GM21619 (cell line): ENCODE measurements at regions not wholly inside any gene's neighbourhood (a gene's known extent, or its start where the extent isn't known, plus 50 kb on each side); places are given as distances from the start of the nearest gene placed in this dataset.

Experiments used
- ATAC-seq: cut with Tn5 transposase; IDR thresholded peaks from one replicate; pipeline ENCODE4 v1.9.1; 2021; ENCODE audit not compliant: unreplicated experiment

DNA sequence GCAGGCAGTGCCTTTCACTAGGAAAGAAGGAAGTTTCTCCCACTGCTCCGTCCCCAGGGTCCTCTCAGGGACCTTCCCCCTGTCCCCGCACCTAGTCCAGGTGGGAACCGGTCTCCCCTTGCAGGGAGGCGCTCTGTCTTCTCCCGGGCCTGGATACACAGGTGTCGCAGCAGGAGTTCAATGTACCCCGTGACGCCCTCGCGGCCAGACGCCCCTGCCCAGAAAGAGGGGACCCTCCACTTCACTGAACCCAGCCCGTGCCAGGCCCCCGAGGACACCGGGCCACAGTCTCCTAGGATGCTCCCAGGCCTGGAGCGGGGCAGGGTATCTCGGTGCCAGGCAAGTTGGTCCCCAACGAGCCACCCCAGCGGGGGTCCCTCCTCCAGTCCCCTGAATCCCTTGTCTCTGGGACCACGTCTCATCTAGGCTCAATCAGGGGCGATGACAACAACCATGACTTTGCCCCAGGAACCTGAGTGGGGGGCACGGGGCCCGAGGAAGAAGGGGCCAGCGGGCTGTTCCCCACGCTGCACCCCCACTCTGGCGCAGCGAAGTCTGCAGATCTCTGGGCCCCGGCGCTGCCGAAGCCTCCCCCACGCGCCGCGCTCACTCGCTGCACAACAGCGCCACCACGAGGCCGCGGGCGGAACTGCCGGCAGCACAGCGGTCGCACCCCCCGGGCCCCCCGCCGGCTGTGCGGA lies 103.0 kb downstream of the EDN3 start:
- ATAC-seq = no peak

DNA sequence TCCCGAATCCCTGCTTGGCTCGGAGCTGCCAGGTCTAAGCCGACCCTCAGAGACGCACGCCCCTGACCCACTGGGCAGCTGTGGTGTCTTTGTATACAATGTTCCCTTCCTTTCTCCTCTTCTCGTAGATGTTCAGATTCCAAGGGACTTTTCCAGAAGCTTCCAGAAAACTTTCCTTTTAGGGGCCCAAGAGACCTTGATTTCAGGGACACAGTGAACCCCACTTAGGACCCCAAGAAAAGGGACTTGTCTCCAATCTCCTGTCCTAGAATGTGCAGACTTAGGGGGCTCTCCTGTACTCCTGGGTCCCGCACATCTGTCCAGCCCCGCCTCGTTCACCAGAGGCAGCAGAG lies 103.5 kb downstream of the EDN3 start:
- ATAC-seq = no peak

DNA sequence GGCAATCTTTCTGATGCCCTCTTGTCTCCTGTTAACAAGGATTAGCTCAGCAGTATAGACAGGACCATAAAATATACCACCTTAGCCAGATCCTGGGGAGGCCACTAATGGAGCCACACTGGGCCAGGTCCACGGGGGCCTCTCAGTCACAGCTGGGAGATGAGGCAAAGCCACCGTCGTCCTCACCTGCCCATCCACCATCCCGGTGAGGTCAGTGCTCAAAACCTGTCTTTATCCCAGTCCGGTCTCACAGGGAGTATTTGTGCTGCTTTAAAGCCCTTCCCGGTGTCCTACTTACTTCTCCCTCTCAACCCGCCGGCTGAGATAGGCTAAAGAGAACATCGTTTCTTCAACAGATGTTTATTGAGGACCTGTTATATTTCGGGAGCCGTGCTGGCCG lies 104.3 kb downstream of the EDN3 start:
- no peak for ATAC-seq

DNA sequence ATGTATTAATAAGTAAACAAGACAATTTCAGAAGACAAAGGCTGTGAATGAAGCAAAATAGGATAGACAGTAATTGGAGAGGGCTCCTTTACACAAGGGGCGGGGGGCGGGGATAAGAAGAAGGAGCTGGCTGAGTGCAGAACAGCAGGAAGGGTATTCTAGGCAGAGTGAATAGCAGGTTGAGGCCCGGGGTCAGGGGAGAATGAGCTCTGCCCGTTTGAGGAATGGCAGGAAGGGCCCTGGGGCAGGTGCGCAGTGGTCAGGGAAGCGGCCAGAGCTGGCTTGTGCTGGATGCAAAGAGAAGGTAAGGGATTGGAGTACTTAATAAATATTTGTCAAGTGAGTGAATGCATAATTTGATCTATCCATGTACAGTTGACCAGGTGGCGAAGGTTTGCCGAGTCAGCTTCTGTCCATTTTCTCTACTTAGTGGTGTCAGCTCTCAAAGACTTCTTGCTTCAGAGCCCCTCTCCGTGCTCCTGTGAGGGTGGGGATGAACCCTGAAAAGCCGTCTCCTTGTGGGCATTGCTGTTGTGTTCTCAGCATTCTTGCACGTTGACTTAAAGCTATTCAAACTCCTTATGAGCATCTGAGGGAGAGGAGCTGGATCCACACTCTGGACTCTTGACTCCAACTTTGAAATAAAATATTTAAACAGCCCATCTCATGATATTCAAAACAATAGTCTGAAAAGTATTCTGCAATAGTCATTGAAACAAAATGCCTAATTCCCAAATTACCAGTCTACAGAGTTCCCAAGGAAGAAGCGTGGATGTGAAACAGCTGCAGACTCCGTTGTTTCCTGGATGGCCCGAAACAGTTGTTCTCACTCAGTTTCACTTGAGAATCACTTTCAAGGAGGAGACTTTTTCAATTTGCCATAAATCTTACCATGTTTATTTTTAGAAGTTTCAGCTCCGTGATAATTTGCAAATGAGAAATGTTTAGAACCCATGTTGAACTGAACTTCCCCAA lies 105.1 kb downstream of the EDN3 start:
- no peak for ATAC-seq

DNA sequence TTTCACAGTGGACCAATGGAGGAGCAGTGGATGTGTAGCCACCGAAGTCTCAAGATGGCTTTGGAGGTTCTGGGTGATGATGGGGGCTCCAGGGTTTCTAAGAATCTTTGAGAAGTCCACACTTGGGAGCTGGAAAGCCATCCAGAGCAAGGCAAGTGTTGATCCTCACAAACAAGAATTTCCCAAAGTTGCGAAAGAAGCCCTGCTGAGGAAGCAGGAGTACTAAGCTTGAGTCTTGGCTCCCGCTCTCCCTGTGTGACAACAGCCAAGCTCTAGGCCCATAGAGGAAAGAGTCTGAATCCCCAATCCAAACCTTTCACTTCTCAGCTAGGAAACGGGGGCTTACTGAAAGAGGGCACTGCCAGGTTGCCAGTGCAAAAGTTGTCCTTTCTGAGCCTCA lies 106.0 kb downstream of the EDN3 start:
- no peak for ATAC-seq

DNA sequence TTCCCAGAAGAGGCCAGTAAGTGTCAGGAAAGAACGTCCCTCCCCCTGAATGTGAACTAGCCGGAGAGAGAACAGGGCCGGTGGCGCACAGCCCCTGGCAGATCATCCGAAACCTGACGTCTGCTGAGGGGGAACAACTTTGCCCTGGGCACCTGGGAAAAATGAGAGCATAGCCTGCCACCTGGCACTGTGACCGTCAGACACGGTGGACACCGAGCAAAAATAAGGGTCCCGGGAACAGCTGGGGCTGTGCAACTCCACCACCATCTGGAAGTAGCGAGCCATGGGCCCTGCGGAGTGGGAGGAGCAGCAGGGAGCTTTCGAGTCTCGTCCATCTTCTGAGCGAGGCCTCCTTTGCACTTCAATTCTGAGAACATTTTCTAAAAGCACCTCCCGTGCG lies 110.8 kb downstream of the EDN3 start:
- no peak for ATAC-seq

DNA sequence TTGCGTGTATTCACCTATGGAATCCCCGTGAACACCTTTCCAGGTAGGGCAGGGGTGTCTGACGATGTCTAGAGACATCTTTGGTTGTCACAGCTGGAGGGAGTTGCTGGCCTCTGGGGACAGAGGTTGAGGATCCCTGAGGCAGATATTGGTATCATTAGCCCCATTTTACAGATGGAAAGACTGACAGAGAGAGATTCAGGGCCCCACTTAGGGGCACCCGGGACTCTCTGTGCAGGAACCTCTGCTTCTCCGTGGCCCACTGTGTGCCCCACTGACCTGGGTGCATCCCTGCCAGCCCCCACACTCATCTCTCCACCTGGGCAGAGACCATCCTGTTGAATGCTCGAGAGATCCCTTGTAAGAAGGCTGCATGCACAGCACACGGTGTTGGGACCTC lies 111.2 kb downstream of the EDN3 start:
- no peak for ATAC-seq

DNA sequence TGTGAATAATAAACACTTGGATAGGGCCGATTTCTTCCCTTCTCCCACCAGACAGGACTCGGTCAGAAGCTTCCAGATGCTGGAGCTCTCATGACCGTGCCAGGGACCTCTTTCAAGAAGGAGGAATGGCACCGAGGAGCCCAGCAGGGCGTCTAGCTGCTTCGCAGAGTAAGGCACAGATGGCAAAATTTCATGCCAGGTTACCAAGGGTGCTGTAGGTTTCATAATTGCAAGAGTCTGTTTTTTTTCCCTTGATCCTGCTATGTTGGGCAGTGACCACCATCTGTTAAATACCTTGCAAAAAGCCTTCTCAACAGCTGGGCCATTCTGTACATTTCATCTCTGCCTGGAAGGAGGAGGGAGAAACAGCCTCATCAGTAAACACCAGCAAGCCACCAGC lies 111.8 kb downstream of the EDN3 start:
- no peak for ATAC-seq

DNA sequence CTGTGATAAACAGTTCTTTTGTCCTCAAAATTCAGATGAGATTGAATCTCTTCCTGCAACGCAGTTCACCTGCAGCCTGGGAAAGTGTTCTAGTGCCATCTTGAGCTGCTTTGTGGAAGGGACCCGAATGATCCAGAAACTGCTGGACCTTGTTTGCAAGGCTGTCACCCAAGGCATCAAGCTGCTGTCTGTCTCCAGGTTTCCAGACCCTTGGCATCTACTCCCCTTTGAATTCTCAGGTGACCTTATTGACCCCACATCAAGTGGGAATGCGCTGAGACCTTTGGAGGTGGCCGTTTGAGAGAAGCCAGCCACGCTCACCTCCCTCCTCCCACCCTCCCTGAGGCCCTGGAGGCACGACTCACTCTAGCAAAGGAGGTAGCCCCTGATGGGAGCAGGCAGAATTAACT lies 112.5 kb downstream of the EDN3 start:
- ATAC-seq = no peak

DNA sequence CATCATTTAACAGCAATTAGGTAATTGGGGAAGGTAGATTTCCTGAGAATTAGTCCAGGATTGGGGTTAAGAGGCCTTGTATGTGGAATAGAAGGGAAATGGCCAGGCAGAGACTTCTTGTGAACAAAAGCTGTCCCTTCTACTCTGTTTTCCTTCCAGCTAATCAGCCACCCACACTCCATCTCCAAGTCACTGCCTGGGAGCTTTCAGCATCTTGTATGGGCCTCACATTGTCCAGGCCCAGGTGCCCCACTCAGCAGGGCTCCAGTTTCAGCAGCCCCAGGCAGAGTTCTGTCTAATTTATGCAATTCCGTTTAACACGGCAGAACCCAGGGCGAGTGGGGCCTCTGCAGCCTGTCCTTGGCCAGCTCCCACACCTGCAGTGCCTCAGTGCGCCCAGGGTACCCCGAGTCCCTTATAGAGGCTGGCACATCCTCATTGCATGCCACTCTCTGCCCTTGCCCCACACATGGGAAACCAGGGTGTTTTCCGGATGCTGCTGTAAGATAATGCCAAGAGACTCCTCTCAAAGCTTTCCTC lies 113.0 kb downstream of the EDN3 start:
- no peak for ATAC-seq

DNA sequence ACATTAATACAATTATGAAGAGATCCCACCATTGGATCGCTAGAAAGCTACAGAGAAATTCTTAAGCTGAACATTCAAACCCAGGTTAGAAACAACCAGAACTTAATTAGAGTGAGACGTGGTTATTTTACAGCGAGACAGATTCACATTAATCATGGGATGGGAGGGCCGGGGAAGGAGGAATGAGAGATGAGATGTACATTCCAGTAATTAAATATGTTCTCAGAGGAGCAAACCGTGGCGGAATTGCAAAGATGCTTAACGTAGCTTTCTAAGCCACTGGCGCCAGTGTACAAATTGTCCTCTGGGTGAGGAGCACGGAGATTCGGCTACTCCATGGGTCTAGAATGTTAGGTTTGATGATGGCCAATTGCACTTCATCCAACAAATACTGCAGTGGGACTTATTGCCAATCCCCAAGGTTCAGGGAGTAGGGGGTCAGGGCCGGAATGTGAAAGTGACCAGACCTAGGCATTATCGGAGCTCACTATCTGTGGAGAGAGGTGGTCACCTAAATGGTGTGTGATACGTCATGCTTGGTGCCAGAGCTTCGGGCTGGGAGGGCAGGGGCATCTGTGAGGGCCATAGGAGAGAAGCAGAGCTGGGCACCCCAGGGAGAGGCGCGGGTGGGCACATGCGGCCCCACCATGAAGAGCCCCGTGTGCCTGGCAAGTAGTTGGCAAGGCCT lies 114.7 kb downstream of the EDN3 start:
- no peak for ATAC-seq

DNA sequence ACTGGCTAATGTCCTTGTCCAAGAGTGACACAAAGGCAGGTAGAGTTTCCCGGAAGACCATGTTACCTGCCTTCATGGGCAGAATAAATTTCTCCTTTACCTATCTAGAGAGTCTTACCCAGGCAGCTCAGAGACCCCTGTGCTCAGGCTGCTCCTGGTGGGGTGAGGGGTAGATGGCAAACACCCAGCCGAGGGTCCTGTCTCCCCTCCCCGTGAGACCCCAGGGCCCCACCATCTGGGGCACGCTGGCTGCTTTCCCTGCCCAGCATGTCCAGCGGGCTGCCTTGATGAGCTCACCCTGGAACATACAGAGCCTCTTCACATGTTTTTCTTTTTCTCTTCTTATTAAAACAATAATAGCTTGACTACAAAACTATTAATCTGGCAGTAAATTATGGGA lies 116.5 kb downstream of the EDN3 start:
- ATAC-seq = no peak

DNA sequence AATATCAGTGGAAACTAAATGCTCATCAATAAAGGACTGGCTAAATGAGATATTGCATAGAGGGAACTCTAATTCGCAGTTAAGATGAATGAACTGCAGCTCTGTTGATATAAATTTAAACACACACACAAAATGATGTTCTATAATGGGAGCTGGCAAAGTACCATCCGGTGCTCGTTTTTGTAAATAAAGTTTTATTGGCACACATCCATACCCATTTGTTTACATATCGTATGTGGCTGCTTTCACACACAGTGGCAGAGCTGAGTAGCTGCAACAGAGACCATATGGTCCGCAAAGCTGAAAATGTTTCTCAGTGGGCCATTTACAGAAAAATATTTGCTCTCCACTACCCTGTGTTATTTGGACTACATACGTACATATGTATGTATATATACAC lies 120.7 kb downstream of the EDN3 start:
- no peak for ATAC-seq

DNA sequence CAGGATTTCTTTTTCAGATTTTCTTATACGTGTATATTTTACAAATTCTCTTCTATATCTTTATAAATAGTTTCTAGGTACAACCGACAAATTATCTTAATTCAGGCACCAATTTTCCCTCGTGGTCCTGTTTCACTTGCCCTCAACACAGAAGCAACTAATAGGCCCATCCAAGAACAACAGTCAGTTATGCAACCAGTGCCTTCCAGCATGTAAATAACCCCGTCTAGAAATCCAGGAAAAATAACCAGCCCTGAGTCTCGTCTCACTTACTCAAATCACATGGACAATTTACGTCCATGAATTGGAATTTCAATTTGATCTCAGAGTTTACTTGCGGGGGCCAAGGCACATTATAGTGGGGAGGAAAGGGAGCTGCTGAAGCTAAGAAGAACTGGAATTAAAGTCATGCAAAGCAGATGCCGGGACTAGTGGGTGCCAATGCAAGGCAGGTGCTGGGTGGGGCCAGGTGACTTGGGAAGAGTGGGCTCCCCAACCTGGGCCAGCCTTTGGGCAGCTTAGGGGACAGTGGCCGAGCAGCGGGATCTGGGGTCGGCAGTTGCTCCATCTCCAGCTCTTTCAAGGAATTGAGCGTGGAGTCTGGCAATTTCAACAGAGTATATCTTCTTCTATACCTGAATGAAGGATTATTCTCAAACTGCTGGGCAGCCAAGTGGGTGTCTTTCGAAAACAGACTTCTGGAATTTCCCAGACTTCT lies 121.7 kb downstream of the EDN3 start:
- ATAC-seq = no peak

DNA sequence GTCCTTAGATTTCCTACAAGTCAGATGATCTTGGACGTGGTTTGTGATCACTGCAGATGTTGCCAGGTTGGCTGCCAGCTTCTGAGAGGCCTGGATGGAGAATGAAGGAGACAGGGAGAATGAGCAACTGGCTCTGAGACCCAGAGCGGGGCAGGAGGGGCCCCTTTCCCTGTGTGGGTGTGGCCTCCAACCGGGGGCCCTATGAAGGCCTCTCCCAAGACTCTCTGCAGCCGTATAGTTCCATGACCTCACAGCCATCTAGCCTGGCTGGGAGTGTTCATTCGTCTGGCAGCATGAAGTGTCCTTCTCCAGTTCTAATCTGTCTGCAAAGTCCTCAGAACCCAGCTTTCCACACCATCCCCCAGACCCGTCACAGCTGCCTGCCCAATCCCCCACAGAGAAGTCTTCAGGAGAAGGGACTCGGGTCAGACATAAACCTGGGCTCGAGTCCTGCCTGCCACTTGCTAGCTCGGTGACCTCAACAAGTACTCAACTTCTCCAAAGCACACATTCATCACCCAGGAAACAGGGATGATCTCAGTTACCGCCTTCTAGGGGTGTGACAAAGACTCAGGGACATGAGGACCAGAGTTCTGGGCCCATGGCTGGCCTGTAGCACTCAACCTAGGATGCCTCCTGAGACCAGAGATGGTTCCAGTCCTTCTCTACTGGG lies 122.6 kb downstream of the EDN3 start:
- no peak for ATAC-seq

DNA sequence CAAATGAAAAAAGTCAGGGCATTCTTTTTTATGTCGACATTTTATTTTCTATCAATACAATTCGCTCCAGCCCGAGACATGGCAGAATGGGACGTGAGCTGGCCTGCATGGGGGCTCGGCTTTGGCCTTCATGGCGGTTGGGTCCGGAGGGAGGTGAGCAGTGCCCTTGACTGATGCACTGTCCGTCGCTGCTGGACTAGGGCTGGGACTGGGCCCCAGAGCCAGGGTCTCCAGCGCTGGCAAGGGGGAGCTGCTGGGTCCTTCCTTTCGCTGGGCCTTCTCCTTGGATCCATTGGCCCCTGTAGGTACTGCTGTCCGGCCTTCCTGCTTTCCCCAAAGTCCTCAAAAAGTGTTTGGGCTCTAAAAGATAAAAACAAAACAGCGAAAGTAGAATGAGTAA lies 124.6 kb downstream of the EDN3 start:
- ATAC-seq = no peak

DNA sequence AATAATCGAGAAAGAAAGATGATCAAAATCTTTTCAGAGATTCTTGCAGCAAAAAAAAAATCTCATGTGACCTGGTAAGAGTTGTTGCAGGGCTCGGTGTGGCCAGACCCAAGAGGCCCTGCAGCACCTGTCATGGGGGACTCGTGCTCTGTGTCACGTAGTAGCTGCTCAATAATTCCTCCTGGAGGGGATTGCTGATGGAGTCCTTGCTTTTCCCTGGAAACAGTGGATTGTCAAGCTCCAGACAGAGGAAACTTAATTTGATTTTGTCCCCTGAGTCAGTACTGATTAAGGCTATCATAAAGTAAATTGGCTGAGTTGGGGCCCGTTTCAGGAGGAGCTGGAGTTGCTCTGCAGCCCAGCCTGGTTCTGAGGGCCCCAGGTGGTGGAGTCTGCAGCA lies 125.2 kb downstream of the EDN3 start:
- no peak for ATAC-seq

DNA sequence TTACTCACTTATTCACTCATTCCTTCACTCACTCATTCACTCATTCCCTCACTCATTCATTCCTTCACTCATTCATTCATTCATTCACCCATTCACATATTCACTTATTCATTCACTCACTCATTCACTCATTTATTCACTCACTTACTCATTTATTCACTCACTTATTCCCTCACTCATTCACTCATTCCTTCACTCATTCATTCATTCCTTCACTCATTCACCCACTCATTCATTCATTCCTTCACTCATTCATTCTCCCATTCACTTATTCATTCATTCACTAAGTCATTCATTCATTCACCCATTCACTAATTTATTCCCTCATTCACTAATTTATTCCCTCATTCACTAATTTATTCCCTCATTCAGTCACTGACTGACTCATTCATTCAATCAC lies 127.6 kb downstream of the EDN3 start:
- no peak for ATAC-seq

DNA sequence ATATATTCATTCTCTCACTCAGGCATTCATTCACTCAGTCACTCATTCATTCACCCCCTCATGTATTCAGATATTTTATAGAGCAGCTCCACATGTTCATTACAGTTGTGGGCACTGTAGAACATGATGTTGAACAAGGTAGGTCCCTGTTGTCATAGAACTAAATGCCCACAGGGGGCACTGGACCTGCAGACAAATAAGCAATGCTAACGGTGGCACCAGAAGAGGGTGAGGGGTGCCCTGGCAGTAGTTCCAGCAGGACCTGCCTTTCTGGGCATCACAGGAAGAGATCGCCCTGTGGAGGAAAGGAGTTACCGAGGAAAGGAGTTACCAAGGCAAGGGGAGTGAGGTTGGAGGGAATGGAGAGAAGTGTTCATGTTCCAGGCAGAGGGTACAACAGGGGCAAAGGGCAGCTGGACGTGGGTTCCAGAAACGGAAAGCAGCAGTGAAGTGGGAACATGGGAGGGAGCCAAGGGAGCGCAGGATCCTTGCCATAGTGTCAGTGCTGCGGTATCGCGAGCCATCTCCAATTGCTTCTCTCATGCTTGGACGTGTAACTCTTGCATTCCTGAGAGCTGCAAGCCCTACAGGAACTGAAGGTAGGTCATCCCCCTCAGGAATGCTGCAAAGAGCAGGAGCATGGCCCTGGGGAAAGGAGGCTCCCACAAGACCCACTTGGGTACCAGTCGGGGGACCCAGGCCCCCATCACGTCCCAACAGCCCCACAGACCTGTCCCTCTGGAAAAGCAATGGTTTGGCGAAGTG lies 128.2 kb downstream of the EDN3 start:
- no peak for ATAC-seq

DNA sequence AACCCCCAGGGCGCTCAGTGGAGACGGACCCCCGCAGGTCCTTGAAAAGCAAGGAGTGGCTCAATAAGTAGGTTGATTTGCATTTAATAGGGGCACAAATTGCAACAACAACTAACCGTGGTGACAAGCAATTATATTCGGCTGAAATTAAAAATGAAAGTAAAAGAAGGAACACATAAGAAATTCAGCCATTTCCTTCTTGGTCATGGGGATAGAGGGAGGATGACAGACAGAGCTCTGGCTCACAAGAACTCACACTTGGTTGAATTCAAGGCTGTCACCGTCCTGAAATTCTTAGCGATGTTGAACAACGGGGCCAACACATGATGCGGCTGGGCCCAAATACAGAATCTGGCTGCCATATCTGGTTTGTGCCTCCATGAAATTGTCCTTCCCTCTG lies 129.0 kb downstream of the EDN3 start:
- no peak for ATAC-seq
